GM18507 (cell line): ENCODE measurements at regions not wholly inside any gene's neighbourhood (a gene's known extent, or its start where the extent isn't known, plus 50 kb on each side); places are given as distances from the start of the nearest gene placed in this dataset.

Source experiments
- DNase-seq: peaks from one replicate; pipeline ENCODE4 v3.0.0; 2011; ENCODE audit warnings: low read depth; ENCODE audit not compliant: insufficient read length; ENCODE audit errors: extremely low spot score
- FAIRE-seq: peaks from 2 replicates; lab custom pipeline; 2011; peaks lifted over from hg19 to GRCh38; lab: Jason Lieb, UNC

- FAIRE-seq (no peak), DNase-seq (no peak)
Measured at GRCh38 chr10:46226232-46226631, 60.6 kb upstream of the ANTXRL start.

DNA sequence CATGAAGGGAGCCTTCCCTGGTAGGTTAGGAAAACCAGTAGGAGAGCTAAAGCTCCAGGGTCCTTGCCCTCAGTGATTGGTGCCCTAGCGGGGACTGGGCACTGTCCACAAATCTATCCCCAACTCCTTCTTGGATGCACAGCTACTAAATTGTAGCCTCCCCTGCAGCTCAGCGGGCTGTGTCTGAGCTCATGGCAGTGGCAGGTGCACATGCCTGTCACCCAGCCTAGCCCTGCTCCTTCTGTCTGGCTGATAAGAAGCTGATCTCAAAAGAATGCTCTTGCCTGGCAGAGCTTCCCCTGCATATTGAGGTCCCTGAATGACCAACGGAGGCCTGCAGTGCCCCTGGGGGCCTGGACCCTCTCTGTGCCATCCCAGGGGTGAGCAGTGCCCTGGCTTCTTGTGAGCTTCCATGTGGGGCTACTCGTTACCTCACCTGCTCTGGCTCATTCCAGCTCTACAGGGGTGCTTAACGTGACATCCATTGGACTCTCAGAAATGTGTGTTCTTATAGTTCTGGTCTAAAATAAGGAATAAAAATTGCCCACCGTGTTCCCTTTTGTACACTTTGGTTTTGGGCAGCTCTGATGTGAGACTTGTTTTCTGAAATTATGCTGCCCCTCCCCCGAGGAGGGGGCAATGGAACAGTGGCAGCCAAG, 59.8 kb upstream of the ANTXRL start:
- DNase-seq: no peak
- FAIRE-seq: no peak

GRCh38 chr10:46227571-46227935, 59.2 kb upstream of the ANTXRL start:
- no peak for FAIRE-seq
- DNase-seq: no peak

- DNase-seq (no peak), FAIRE-seq (no peak)
Measured at GRCh38 chr10:46227936-46228562, 58.7 kb upstream of the ANTXRL start.

- FAIRE-seq: no peak
- peak; percentile 35 for DNase-seq
Measured at GRCh38 chr10:46228563-46229071, 58.2 kb upstream of the ANTXRL start.

DNA sequence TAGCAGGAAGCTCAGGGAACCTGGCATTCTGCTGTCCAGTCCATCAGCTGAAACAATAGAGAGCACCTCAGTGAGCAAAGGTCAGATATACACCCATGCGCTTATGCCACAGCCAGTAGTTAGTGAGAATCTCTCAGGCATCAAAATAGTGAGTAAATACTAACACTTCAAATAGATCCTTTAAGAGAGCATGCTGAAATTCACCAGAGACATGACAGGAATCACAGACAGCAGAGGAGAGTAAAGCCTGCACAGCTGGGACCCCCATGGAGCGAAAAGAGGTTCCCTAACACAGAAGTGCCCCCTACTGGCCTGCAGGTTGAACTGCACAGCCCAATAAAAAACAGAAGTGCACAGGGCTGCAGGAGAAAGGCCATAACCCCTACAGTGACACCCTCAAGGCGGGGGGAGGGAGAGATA, 57.6 kb upstream of the ANTXRL start:
- FAIRE-seq: no peak
- DNase-seq: no peak

GRCh38 chr10:46230615-46231014, 56.2 kb upstream of the ANTXRL start:
- DNase-seq (no peak), FAIRE-seq (no peak)

- no peak for DNase-seq
- FAIRE-seq: no peak
Measured at GRCh38 chr10:46231087-46231486, 55.7 kb upstream of the ANTXRL start.

GRCh38 chr10:46232084-46232483, 54.7 kb upstream of the ANTXRL start:
- FAIRE-seq (no peak), DNase-seq (no peak)

DNA sequence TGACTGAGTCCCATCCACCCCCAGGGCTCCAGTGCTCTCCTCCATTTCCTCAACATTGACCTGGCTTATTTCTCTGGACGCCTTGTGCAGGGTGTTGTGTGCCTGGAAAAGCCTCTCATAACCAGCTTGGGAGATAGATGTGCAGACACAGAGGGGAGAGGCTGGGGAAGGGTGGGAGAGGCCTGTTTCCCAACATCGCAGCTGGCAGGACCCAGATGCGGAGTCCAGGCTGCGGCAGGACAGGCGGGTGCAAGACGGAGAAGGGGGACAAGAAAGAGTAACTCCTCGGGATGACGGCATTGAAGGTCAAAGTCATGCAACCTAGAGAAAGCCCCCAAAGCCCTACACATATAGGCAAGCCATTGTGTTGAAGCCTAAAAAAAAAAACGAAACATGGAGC, 54.1 kb upstream of the ANTXRL start:
- DNase-seq: no peak
- no peak for FAIRE-seq

- DNase-seq (no peak), FAIRE-seq (no peak)
Measured at GRCh38 chr10:46233181-46233580, 53.6 kb upstream of the ANTXRL start.

- FAIRE-seq (no peak), DNase-seq (no peak)
Measured at GRCh38 chr10:46234026-46234425, 52.8 kb upstream of the ANTXRL start.

DNA sequence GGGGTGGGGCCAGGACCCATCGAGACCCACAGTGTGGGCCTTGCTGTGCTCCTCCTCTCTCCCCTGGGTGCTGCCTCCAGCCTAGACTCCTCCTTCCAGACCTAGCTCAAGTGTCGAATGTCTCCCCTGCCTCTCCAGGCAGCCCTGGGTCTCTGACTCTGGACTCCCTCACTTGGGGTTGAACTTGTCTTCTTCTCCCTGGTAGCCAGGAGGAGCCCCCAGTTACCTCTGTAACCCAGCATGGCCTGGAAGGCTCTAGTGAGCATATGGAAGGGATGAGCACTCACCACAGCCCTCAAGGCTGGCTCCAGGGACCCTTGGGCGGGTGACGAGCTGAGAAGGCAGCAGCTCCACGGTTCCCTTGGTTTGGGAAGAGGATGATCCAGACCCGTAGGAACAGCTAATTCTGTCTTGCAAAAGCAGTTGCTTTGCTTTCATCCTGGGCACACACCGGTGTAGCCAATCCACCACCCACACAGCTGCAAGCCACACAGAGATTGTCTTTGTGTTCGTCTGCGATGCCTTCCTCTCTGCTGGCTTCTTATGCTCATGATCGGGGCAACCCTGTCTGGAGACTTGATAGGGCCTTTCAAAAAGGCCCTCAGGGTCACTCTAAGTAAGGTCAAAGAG, 52.3 kb upstream of the ANTXRL start:
- DNase-seq (no peak), FAIRE-seq (no peak)

- FAIRE-seq: no peak
- DNase-seq: no peak
Measured at GRCh38 chr10:46235705-46236545, 50.9 kb upstream of the ANTXRL start.

GRCh38 chr10:46236546-46236887, 50.3 kb upstream of the ANTXRL start:
- FAIRE-seq (no peak), DNase-seq (no peak)

DNA sequence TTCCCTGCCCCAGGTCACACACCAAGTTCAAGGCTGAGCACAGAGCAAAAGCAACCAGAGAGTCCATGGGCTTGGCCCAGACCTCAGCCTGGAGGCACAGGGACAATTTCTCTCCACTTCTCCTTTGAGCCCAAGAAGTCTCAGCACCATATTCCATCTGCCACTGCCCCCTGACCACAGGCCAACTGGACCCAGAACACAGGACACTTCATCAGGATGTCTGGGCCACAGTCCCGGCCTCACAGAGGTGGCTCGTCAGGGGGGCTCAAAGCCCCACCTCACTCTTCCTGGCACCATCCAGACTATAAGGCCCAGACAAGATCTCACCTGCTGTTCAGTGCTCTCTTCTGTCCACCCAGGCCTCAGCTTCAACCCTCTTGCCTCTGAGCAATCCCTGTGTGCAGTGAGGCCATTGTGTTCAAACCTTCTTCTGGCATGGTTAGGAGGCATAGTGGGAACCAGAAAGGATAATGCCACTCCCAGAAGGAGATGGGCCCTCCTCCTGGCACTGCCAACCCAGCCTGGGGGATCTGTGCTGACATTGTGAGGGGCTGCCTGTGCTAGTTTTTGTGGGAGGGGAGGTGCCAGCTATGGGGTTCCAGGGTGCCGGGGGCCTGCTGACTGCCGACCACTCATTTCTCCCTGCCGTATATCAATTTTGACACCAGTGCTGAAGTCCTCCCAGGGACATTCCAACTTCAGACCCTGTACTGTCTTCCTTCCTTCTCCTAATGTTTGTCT, 49.7 kb upstream of the ANTXRL start:
- DNase-seq: no peak
- no peak for FAIRE-seq
